Astrocyte (in vitro differentiated cells and primary cell): ENCODE measurements at regions not wholly inside any gene's neighbourhood (a gene's known extent, or its start where the extent isn't known, plus 50 kb on each side); places are given as distances from the start of the nearest gene placed in this dataset.

ENCODE experiments used
- DNase-seq: peaks from one replicate; pipeline ENCODE4 v3.0.0-alpha.2; 2010; ENCODE audit warnings: low read depth
- FAIRE-seq: peaks from 2 replicates; lab custom pipeline; 2011; peaks lifted over from hg19 to GRCh38; lab: Jason Lieb, UNC
- H2AFZ ChIP-seq: 2 replicates; pipeline ENCODE4 v1.6.0; 2012; ENCODE audit warnings: low read depth, low read length, inconsistent platforms
- H3K27ac ChIP-seq: 2 replicates; pipeline ENCODE4 v1.5.1; 2011; ENCODE audit warnings: low read depth, low read length, inconsistent platforms
- H3K27me3 ChIP-seq: 2 replicates; pipeline ENCODE4 v1.6.0; 2011; ENCODE audit warnings: low read length, inconsistent platforms; ENCODE audit not compliant: insufficient read depth
- H3K36me3 ChIP-seq: 2 replicates; pipeline ENCODE4 v1.5.1; 2011; ENCODE audit warnings: low read length, inconsistent platforms; ENCODE audit not compliant: insufficient read depth
- H3K4me1 ChIP-seq: 2 replicates; pipeline ENCODE4 v1.5.1; 2011; ENCODE audit warnings: low read length, inconsistent platforms; ENCODE audit not compliant: insufficient read depth
- H3K4me2 ChIP-seq: 2 replicates; pipeline ENCODE4 v1.6.0; 2012; ENCODE audit warnings: low read length, inconsistent platforms
- H3K4me3 ChIP-seq: 2 replicates; pipeline ENCODE4 v1.5.1; 2011; ENCODE audit warnings: low read depth, mild to moderate bottlenecking, low read length, inconsistent platforms; ENCODE audit not compliant: insufficient read depth
- H3K79me2 ChIP-seq: 2 replicates; pipeline ENCODE4 v1.6.0; 2012; ENCODE audit warnings: mild to moderate bottlenecking, low read length, inconsistent platforms; ENCODE audit not compliant: insufficient read depth
- H3K9ac ChIP-seq: 2 replicates; pipeline ENCODE4 v1.6.0; 2012; ENCODE audit warnings: mild to moderate bottlenecking, low read length, inconsistent platforms
- H3K9me3 ChIP-seq: 2 replicates; pipeline ENCODE4 v1.5.1; 2012; ENCODE audit warnings: low read depth, mild to moderate bottlenecking, low read length, inconsistent platforms; ENCODE audit not compliant: insufficient read depth
- H4K20me1 ChIP-seq: 2 replicates; pipeline ENCODE4 v1.6.0; 2012; ENCODE audit warnings: low read length, inconsistent platforms; ENCODE audit not compliant: insufficient read depth
- H3K27ac Mint-ChIP-seq: one replicate; pipeline ENCODE4 v1.8.0; 2021; ENCODE audit warnings: mild to moderate bottlenecking, mixed read lengths; ENCODE audit not compliant: unreplicated experiment
- H3K27me3 Mint-ChIP-seq: one replicate; pipeline ENCODE4 v1.8.0; 2021; ENCODE audit warnings: low read depth, mixed read lengths; ENCODE audit not compliant: unreplicated experiment
- H3K36me3 Mint-ChIP-seq: one replicate; pipeline ENCODE4 v1.8.0; 2021; ENCODE audit warnings: low read depth, mixed read lengths; ENCODE audit not compliant: unreplicated experiment
- H3K4me1 Mint-ChIP-seq: one replicate; pipeline ENCODE4 v1.8.0; 2021; ENCODE audit warnings: low read depth, mixed read lengths; ENCODE audit not compliant: unreplicated experiment
- H3K4me3 Mint-ChIP-seq: one replicate; pipeline ENCODE4 v1.8.0; 2021; ENCODE audit warnings: mild to moderate bottlenecking, moderate library complexity, mixed read lengths; ENCODE audit not compliant: unreplicated experiment
- H3K9me3 Mint-ChIP-seq: one replicate; pipeline ENCODE4 v1.8.0; 2021; ENCODE audit warnings: mild to moderate bottlenecking, mixed read lengths; ENCODE audit not compliant: unreplicated experiment
- CTCF ChIP-seq: IDR thresholded peaks from 2 replicates; pipeline ENCODE4 v1.5.1; 2011; ENCODE audit warnings: low read depth, mild to moderate bottlenecking, inconsistent platforms, low read length, moderate library complexity; ENCODE audit not compliant: insufficient read depth
- EZH2 ChIP-seq: IDR thresholded peaks from 2 replicates; pipeline ENCODE4 v1.6.1; 2012; ENCODE audit warnings: mild to moderate bottlenecking, low read length, inconsistent platforms; ENCODE audit not compliant: insufficient read depth

GRCh38 chr9:7936163-7936562 is 136.6 kb upstream of the DMAC1 start:
- H3K9me3 Mint-ChIP-seq, result no peaks in the 10 kb centered on the region
- Histone ChIP-seq H4K20me1 (no peaks in the 10 kb centered on the region), H2AFZ (no peak overlapping the region), H3K36me3 (no peaks in the 10 kb centered on the region), H3K9ac (no peak overlapping the region), H3K4me1 (peaks cover 5% of the 10 kb centered on the region), H3K4me3 (no peak overlapping the region), H3K9me3 (peaks cover 5% of the 10 kb centered on the region), H3K27ac (no peak overlapping the region), H3K27me3 (no peaks in the 10 kb centered on the region), H3K79me2 (no peaks in the 10 kb centered on the region), H3K4me2 (no peak overlapping the region)
- no peaks in the 10 kb centered on the region for H3K27me3 Mint-ChIP-seq
- no peak for DNase-seq
- no peak for TF ChIP-seq EZH2
- no peak for TF ChIP-seq CTCF
- FAIRE-seq, result no peak
- H3K4me1 Mint-ChIP-seq, result peaks cover 5% of the 10 kb centered on the region
- no peaks in the 10 kb centered on the region for H3K36me3 Mint-ChIP-seq
- no peak overlapping the region for H3K4me3 Mint-ChIP-seq
- no peak overlapping the region for H3K27ac Mint-ChIP-seq

GRCh38 chr9:7935681-7936080 is 136.1 kb upstream of the DMAC1 start:
- no peak overlapping the region for H3K27ac ChIP-seq
- Mint-ChIP-seq H3K27me3 (no peaks in the 10 kb centered on the region), H3K4me3 (no peak overlapping the region), H3K4me1 (peaks cover 5% of the 10 kb centered on the region), H3K27ac (no peak overlapping the region), H3K9me3 (no peaks in the 10 kb centered on the region), H3K36me3 (no peaks in the 10 kb centered on the region)
- H3K36me3 ChIP-seq, result no peaks in the 10 kb centered on the region
- no peaks in the 10 kb centered on the region for H3K27me3 ChIP-seq
- no peaks in the 10 kb centered on the region for H4K20me1 ChIP-seq
- peaks cover 5% of the 10 kb centered on the region for H3K4me1 ChIP-seq
- DNase-seq (peak; percentile 32), FAIRE-seq (no peak)
- no peaks in the 10 kb centered on the region for H3K79me2 ChIP-seq
- peak overlapping the region; percentile 20 for H3K4me2 ChIP-seq
- H3K9me3 ChIP-seq, result peaks cover 5% of the 10 kb centered on the region
- no peak overlapping the region for H3K9ac ChIP-seq
- no peak for TF ChIP-seq CTCF
- TF ChIP-seq EZH2, result no peak
- H3K4me3 ChIP-seq, result no peak overlapping the region
- no peak overlapping the region for H2AFZ ChIP-seq

GRCh38 chr9:7932767-7933166 is 133.2 kb upstream of the DMAC1 start:
- DNase-seq (no peak), FAIRE-seq (no peak)
- TF ChIP-seq CTCF (no peak), EZH2 (no peak)
- Mint-ChIP-seq H3K4me3 (no peak overlapping the region), H3K27me3 (no peaks in the 10 kb centered on the region), H3K36me3 (no peaks in the 10 kb centered on the region), H3K4me1 (peaks cover 5% of the 10 kb centered on the region), H3K9me3 (no peaks in the 10 kb centered on the region), H3K27ac (no peak overlapping the region)
- Histone ChIP-seq H2AFZ (no peak overlapping the region), H4K20me1 (no peaks in the 10 kb centered on the region), H3K36me3 (no peaks in the 10 kb centered on the region), H3K9ac (no peak overlapping the region), H3K9me3 (no peaks in the 10 kb centered on the region), H3K79me2 (no peaks in the 10 kb centered on the region), H3K4me2 (no peak overlapping the region), H3K27ac (no peak overlapping the region), H3K4me1 (peaks cover 5% of the 10 kb centered on the region), H3K4me3 (no peak overlapping the region), H3K27me3 (no peaks in the 10 kb centered on the region)
